GM19240 (cell line): ENCODE measurements at regions not wholly inside any gene's neighbourhood (a gene's known extent, or its start where the extent isn't known, plus 50 kb on each side); places are given as distances from the start of the nearest gene placed in this dataset.
"Not testable (repeated sequence)": the region's sequence is repeated elsewhere in the genome, so short reads cannot be mapped to it uniquely, and the experiment has no call there.

Experiments
- DNase-seq: peaks from one replicate; pipeline ENCODE4 v3.0.0; 2011; ENCODE audit warnings: low spot score; ENCODE audit not compliant: insufficient read length

DNA sequence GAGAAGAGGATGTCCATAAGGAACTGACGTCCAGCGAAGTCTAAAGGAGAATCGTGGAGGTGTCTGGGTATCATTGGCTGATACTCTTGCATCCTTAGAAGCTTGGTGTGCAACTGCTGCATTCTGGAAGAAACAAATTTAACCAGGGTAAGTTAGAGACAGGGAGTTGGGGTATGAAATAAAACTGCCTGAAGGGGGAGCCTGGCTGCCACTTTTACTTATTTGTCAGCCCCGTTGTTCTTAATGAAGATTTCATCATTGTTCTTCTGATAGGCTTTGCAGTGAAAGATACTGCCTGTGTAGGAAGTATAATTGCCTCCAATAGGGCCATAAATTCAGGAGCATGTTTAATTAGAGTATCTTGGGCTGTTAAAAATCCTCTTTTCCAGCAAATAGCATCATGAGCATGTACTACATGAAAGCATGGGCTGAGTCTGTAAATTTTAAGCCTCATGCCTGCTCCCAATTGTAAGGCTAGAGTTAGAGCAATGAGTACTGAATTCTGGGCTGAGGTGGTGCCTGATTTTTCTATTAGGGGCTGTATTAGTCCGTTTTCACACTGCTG lies 1264.5 kb upstream of the ACO1 start:
- DNase-seq = no peak

GRCh38 chr9:31124389-31124788 lies 1260.1 kb upstream of the ACO1 start:
- DNase-seq = no peak

GRCh38 chr9:31135567-31135966 lies 1248.9 kb upstream of the ACO1 start:
- no peak for DNase-seq

- no peak for DNase-seq
These were observed 1247.9 kb upstream of the ACO1 start for GRCh38 chr9:31136524-31136923.

DNA sequence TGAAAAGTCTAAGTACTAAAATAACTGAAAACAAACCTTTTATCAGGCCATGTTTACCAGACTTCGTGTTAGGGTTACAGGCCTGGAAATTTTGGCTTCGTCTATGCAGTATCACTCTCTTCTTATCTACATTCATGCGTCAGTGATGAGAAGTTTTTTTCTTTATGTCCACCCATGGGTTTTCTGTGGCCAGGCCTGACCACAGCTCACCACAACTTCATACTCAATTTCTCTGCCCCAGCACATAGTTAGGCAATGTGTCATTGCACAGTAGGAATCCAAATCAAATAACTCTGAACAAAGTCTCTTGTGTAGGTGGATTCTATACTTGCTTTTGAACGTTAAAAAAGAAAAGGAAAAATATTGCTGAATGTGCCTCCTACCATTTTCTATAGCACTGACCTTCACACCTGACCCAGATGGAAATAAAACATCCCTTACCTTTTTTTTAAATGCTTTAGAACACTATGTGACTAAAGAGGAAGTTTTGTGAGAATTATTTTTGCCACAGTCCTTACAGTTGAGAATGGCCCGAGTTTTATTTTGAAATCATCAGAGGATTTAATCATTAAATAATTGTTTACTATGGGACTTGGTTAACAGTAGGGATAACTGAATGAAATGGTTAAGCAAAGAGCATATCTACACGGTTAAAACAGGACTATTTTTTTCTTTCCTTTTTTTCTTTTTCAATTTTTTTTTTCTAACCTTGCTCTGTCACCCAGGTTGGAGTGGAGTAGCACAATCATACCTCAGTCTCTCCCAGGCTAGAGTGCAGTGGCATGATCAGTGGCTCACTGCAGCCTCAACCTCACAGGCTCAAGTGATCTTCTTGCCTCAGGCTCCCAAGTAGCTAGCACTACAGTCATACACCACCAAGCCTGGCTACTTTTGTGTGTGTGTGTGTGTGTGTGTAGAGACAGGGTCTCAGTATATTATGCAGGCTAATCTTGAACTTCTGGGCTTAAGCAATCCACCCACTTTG lies 1247.0 kb upstream of the ACO1 start:
- no peak for DNase-seq

DNA sequence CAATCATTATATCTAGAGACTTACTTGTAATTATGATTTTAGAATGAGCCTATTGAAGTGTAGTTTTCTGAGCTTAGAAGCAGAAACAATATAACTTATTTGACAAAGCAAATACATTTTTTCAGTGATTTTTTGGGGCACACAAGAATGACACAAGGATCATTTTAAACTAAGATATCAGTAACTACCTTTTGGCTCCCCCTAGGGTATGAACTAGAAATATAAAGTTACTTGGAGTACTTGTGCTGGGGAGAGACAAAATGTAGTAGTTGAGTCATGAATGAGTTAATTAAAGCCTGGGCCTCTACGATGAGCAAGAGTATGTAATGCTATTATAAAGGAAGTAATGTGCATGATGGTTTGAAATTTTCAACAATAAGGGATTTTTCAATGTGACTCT lies 1244.1 kb upstream of the ACO1 start:
- DNase-seq = no peak

DNA sequence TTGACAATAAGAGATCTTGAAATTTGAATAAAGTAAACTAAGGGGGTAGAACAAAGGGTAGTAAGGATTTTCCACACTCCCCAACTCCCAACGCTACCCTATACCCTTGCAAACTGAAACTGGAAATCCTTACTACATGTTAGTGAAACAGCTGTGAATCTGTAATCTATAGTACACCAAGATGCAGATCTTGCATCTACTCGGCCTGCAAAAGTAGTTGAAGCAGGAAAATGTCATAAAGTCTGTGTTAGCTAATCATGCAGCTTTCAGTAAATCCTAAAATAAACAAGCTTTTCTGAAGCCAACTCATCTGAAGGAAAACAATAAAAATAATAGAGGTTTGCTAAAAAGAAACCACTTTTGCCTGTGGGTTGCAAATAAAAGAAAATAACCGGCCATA lies 1242.0 kb upstream of the ACO1 start:
- no peak for DNase-seq

DNA sequence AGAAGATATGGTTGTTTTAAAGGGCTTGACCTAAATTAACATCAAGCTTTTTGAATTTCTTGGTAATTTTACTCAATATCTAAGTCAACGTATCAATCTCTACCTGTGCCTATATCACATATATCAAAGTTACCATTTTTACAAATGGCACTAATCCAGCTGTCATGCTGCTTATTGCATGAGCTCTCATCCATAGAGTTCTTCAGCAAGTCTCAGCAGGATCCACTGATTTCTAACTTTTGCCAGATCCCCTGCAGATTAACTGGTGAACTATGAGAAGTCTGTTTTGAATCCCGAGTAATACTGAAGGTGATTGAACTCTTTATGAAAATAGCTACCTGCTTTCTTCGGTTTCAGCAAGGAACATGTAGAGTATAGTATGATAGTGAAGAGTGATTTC lies 1239.8 kb upstream of the ACO1 start:
- DNase-seq = no peak

DNA sequence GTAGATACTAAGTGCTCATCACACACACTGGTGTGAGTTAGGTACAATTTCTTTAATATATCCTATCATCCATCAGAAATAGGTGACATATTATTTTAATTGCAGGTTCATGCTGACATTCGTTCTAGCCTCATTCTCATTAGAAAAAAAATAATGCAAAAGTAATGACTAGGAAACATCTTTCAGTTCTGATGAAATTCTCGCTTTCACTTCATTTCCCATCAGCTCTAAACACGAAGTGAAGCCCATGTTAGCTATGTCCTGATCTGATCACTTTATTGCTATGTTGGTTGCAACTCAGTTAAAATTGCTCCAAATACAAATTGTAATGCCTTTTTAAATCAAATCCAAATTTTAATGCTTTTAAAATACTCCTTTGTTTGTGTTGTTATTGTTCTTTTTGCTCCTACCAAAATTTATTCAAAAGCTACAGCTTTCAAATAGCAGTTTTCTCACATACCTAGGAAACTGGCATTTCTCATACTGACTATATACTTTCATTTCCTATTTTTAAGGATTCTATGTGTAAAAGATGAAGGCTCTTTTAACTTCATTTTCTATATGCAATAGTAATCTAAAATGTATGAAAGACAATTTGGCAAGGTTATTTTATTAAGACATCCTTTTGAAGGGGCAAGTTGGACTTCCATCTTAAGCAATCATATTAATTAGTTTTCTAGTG lies 1237.8 kb upstream of the ACO1 start:
- no peak for DNase-seq

- DNase-seq = no peak
These were observed 1231.1 kb upstream of the ACO1 start for GRCh38 chr9:31153250-31153840.

DNA sequence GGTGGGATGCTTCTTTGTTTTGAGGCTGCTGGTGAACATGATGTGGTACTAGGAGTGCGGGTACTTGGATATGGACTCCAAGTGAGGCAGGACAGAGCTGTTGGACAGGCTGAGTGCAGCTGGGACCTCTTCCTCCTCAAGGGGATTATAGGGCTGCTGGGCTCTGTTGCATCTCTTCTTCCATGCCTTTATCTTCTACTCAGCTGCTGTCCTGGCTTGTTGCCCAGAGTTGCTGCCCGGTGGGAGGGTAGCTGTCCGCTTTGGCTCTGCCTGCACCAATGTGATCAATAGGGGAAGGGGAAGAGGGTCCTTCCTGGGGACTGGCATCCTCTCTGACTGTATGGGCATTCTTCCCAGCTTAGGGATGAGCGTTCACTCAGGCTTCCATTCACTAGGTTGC lies 1217.9 kb upstream of the ACO1 start:
- no peak for DNase-seq

DNA sequence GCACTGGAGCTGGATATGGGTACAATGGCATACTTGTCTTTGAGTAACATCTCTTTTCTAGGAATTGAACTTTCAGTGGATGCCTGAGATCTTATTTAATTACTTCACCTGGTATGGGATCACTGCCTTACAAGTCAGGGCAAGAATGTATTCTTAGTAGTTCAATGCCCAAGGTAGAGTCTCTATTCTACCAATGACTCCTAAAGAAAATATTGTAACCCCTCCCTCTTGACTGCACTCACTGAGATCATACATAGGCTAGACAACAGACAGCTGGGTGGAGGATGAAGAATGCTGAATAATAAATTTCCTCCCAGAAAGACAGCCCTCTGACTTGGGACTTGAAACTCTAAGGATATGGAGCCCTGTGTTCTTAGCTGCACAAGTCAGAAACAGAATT lies 1216.3 kb upstream of the ACO1 start:
- DNase-seq = no peak

GRCh38 chr9:31174681-31175080 lies 1209.8 kb upstream of the ACO1 start:
- no peak for DNase-seq

GRCh38 chr9:31183866-31184265 lies 1200.6 kb upstream of the ACO1 start:
- no peak for DNase-seq

DNA sequence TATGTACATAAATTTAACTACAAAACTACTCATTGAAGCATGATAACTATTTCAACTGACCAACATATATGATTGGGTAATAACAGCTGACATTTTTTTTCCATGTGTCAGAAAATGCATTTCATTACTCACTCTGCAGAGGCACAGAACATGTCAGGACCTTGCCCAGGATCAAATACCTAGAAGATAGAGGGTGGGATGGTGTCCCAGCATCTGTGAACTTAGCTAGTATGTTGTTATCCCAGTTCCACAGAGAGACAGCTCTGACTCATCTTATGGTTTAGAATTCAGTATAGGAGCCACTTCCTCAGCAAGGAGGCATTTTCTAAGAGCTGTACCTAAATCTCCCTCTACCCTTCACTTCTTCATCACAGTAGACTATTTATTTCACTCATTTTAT lies 1198.6 kb upstream of the ACO1 start:
- no peak for DNase-seq

- DNase-seq = no peak
These were observed 1195.9 kb upstream of the ACO1 start for GRCh38 chr9:31188496-31188895.

DNA sequence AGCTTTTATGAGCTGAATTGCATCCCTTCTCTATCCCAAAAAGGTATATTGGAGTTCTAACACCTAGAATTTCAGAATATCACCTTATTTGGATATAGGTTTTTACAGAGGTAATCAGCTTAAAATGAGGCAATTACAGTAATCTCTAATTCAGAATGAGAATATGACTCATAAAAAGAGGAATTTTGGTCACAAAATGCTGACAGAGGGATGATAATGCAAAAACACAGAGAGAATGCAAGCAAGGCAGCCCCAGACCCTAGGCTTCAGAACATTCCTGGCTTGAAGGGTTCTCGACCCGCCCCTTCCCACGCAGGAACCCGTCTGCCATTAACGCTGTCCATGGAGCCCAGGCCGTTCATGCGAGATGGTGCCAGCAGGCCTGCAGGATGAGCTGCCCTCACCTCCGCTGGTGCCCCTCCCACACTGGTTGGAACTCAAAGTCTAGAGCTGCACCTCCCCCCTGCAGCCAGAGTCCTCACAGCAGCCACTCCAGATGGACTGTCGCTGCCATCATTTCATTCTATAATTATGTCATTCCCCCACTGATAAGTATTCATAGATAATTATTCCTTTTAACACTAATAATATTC lies 1173.4 kb upstream of the ACO1 start:
- no peak for DNase-seq

DNA sequence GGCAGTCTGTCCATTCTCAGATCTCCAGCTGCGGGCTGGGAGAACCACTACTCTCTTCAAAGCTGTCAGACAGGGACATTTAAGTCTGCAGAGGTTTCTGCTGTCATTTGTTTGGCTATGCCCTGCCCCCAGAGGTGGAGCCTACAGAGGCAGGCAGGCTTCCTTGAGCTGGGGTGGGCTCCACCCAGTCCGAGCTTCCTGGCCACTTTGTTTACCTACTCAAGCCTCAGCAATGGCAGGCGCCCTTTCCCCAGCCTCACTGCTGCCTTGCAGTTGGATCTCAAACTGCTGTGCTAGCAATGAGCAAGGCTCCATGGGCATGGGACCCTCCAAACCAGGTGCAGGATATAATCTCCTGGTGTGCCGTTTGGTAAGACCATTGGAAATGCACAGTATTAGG lies 1154.5 kb upstream of the ACO1 start:
- DNase-seq = not testable (repeated sequence)

DNA sequence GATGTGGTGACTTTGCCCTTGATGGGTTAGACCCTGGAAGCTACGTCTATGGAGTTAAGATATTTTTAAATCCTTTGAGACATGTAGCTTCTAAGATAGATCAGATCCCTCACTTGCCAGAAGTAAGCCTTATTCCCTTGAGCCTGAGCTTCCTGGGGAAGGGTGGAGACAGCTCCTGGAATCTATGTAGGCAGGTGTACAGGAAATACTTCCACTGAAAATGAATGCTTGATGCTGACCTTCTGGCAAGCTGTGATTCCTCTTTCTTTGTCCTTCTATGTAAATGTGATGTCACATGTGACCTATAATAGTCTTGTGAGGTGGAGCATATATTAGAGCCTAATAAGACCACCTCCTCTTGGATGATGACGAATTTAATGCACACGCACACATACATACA lies 1152.0 kb upstream of the ACO1 start:
- DNase-seq = no peak

DNA sequence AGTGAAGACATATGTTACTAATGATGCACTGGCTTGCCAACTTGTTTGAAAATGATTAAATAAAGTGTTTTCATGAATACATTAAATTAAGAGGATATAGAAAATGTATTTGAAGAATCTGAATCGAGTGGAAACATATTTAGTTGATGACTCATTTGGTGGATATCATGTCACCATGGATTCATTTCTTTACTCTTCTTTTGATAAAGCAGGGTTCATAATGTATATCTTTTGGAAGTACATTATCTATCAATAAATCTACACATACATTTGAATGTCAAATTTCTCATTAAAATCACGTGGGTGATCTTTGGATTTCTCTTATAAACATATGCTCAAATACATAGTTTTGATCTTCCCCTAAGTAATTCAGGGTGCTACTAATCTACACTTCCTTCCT lies 1148.1 kb upstream of the ACO1 start:
- DNase-seq = no peak

DNA sequence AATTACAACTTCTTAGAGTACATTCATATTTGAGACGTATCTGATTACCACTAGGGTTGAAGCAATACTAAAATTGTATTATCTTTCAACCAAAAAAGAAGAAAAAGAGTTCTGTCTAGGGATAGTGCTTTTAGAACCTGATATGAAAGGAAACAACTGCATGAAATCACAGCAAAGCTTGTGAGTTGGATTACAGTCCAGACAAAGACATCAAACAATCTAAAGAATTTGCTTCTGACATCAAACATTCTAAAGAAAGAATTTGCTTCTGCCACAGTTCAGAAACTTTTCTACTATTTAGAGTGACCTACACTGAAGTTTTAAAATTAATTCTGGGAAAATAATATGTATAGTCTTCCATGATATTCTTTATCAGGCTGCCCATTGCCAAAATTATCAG lies 1141.1 kb upstream of the ACO1 start:
- DNase-seq = no peak

- no peak for DNase-seq
These were observed 1136.3 kb upstream of the ACO1 start for GRCh38 chr9:31248156-31248555.
